ENCODE measurements at regions not wholly inside any gene's neighbourhood (a gene's known extent, or its start where the extent isn't known, plus 50 kb on each side); places are given as distances from the start of the nearest gene placed in this dataset.

GRCh38 chr16:65658349-65658748 is 536.5 kb upstream of the CDH11 start:
- DNase-seq = no peak

- DNase-seq = no peak
These were observed 535.7 kb upstream of the CDH11 start for GRCh38 chr16:65657556-65657955.

- no peak for DNase-seq
These were observed 535.2 kb upstream of the CDH11 start for GRCh38 chr16:65657071-65657494.

- no peak for DNase-seq
These were observed 533.9 kb upstream of the CDH11 start for GRCh38 chr16:65655802-65656201.

GRCh38 chr16:65648101-65648500 is 526.2 kb upstream of the CDH11 start:
- DNase-seq = no peak

- no peak for DNase-seq
These were observed 523.0 kb upstream of the CDH11 start for GRCh38 chr16:65644821-65645220.

GRCh38 chr16:65641762-65642289 is 520.0 kb upstream of the CDH11 start:
- no peak for DNase-seq

GRCh38 chr16:65641049-65641761 is 519.3 kb upstream of the CDH11 start:
- DNase-seq = no peak

- DNase-seq = no peak
These were observed 513.0 kb upstream of the CDH11 start for GRCh38 chr16:65634833-65635232.

- DNase-seq = no peak
These were observed 512.4 kb upstream of the CDH11 start for GRCh38 chr16:65634291-65634690.

GRCh38 chr16:65624666-65625065 is 502.8 kb upstream of the CDH11 start:
- DNase-seq = no peak

GRCh38 chr16:65624229-65624628 is 502.4 kb upstream of the CDH11 start:
- DNase-seq = no peak

- no peak for DNase-seq
These were observed 501.0 kb upstream of the CDH11 start for GRCh38 chr16:65622871-65623270.

- DNase-seq = no peak
These were observed 500.3 kb upstream of the CDH11 start for GRCh38 chr16:65622151-65622550.

- DNase-seq = no peak
These were observed 499.8 kb upstream of the CDH11 start for GRCh38 chr16:65621640-65622039.

- DNase-seq = no peak
These were observed 497.7 kb upstream of the CDH11 start for GRCh38 chr16:65619606-65620005.

- DNase-seq = no peak
These were observed 497.1 kb upstream of the CDH11 start for GRCh38 chr16:65618931-65619330.

- DNase-seq = no peak
These were observed 496.5 kb upstream of the CDH11 start for GRCh38 chr16:65618333-65618732.

- DNase-seq = no peak
These were observed 495.6 kb upstream of the CDH11 start for GRCh38 chr16:65617421-65617820.

- DNase-seq = no peak
These were observed 486.6 kb upstream of the CDH11 start for GRCh38 chr16:65608455-65608854.

GRCh38 chr16:65604771-65605170 is 482.9 kb upstream of the CDH11 start:
- no peak for DNase-seq

- DNase-seq = no peak
These were observed 479.9 kb upstream of the CDH11 start for GRCh38 chr16:65601781-65602180.

- no peak for DNase-seq
These were observed 478.8 kb upstream of the CDH11 start for GRCh38 chr16:65600629-65601028.

GRCh38 chr16:65600046-65600445 is 478.2 kb upstream of the CDH11 start:
- no peak for DNase-seq

GRCh38 chr16:65598621-65599020 is 476.8 kb upstream of the CDH11 start:
- no peak for DNase-seq
